Kidney glomerular epithelial cell (primary cell): ENCODE measurements at regions not wholly inside any gene's neighbourhood (a gene's known extent, or its start where the extent isn't known, plus 50 kb on each side); places are given as distances from the start of the nearest gene placed in this dataset.
"Not testable (repeated sequence)": the region's sequence is repeated elsewhere in the genome, so short reads cannot be mapped to it uniquely, and the experiment has no call there.

Source experiments
- DNase-seq: peaks from one replicate; lab custom pipeline; 2025; lab: John Stamatoyannopoulos, UW

GRCh38 chr10:10703382-10703781 is 314.3 kb upstream of the CELF2 start:
- no peak for DNase-seq

GRCh38 chr10:10712155-10712704 is 305.4 kb upstream of the CELF2 start:
- no peak for DNase-seq

GRCh38 chr10:10714327-10714726 is 303.3 kb upstream of the CELF2 start:
- no peak for DNase-seq

- no peak for DNase-seq
Observed at GRCh38 chr10:10716972-10717371, 300.7 kb upstream of the CELF2 start.

GRCh38 chr10:10722422-10722821 is 295.2 kb upstream of the CELF2 start:
- DNase-seq, result no peak

- DNase-seq, result no peak
Observed at GRCh38 chr10:10725196-10725595, 292.5 kb upstream of the CELF2 start.

GRCh38 chr10:10726101-10726500 is 291.6 kb upstream of the CELF2 start:
- DNase-seq, result no peak

GRCh38 chr10:10727411-10727810 is 290.3 kb upstream of the CELF2 start:
- DNase-seq, result not testable (repeated sequence)

- no peak for DNase-seq
Observed at GRCh38 chr10:10727812-10728211, 289.9 kb upstream of the CELF2 start.

GRCh38 chr10:10730471-10731043 is 287.1 kb upstream of the CELF2 start:
- no peak for DNase-seq

- no peak for DNase-seq
Observed at GRCh38 chr10:10731366-10731765, 286.3 kb upstream of the CELF2 start.

GRCh38 chr10:10734356-10735064 is 283.2 kb upstream of the CELF2 start:
- no peak for DNase-seq

- no peak for DNase-seq
Observed at GRCh38 chr10:10745291-10745690, 272.4 kb upstream of the CELF2 start.

- DNase-seq, result no peak
Observed at GRCh38 chr10:10755490-10755889, 262.2 kb upstream of the CELF2 start.

GRCh38 chr10:10758306-10758705 is 259.4 kb upstream of the CELF2 start:
- no peak for DNase-seq

- DNase-seq, result not testable (repeated sequence)
Observed at GRCh38 chr10:10759806-10760205, 257.9 kb upstream of the CELF2 start.

GRCh38 chr10:10765017-10765416 is 252.7 kb upstream of the CELF2 start:
- DNase-seq, result no peak

GRCh38 chr10:10772411-10772810 is 245.3 kb upstream of the CELF2 start:
- no peak for DNase-seq

- DNase-seq, result no peak
Observed at GRCh38 chr10:10772874-10773508, 244.7 kb upstream of the CELF2 start.

- no peak for DNase-seq
Observed at GRCh38 chr10:10774416-10774815, 243.3 kb upstream of the CELF2 start.

GRCh38 chr10:10776363-10776762 is 241.3 kb upstream of the CELF2 start:
- no peak for DNase-seq

- no peak for DNase-seq
Observed at GRCh38 chr10:10777279-10777678, 240.4 kb upstream of the CELF2 start.

GRCh38 chr10:10777723-10778122 is 239.9 kb upstream of the CELF2 start:
- DNase-seq, result no peak
